Muscle of leg (tissue), 3 donors: ENCODE measurements at regions not wholly inside any gene's neighbourhood (a gene's known extent, or its start where the extent isn't known, plus 50 kb on each side); places are given as distances from the start of the nearest gene placed in this dataset.

Experiments used
- DNase-seq: peaks from one replicate; pipeline ENCODE4 v3.0.0; 2013
- H3K27ac ChIP-seq: one replicate; pipeline ENCODE4 v1.5.1; 2013; ENCODE audit warnings: mild to moderate bottlenecking, low read length, control low read depth
- H3K27me3 ChIP-seq: one replicate; pipeline ENCODE4 v1.6.1; 2013; ENCODE audit warnings: low read length; ENCODE audit not compliant: control insufficient read depth, insufficient read depth
- H3K36me3 ChIP-seq: one replicate; pipeline ENCODE4 v1.6.1; 2013; ENCODE audit warnings: low read length; ENCODE audit not compliant: control insufficient read depth, insufficient read depth
- H3K4me1 ChIP-seq: one replicate; pipeline ENCODE4 v1.6.1; 2013; ENCODE audit warnings: low read length; ENCODE audit not compliant: control insufficient read depth, insufficient read depth
- H3K4me3 ChIP-seq: one replicate; pipeline ENCODE4 v1.5.1; 2013; ENCODE audit warnings: low read length, control low read depth
- H3K9me3 ChIP-seq: replicated peaks from 2 replicates; pipeline ENCODE4 v1.6.1; 2013; ENCODE audit warnings: low read depth, low read length; ENCODE audit not compliant: control insufficient read depth
- WGBS: methylation state at CpG from one replicate; pipeline ENCODE4 v1.1.5; 2013; ENCODE audit warnings: missing lambda C conversion rate; ENCODE audit not compliant: insufficient coverage; 5-methylcytosine and 5-hydroxymethylcytosine counted together

- peak; percentile 35 for DNase-seq
- Histone ChIP-seq H3K9me3 (no peaks in the 10 kb centered on the region), H3K36me3 (no peaks in the 10 kb centered on the region), H3K27me3 (no peaks in the 10 kb centered on the region), H3K4me1 (no peaks in the 10 kb centered on the region), H3K4me3 (no peak overlapping the region), H3K27ac (no peak overlapping the region)
- WGBS: no CpG with 5 or more reads among the region's 2 CpGs
Measured at GRCh38 chr6:149223904-149224351, 93.6 kb upstream of the TAB2 start.

GRCh38 chr6:149224399-149224798 lies 93.1 kb upstream of the TAB2 start:
- WGBS: 64% methylated on average over 2 of the region's 6 CpGs
- H3K4me3 ChIP-seq: no peak overlapping the region
- no peaks in the 10 kb centered on the region for H3K36me3 ChIP-seq
- H3K9me3 ChIP-seq: no peaks in the 10 kb centered on the region
- H3K27me3 ChIP-seq: no peaks in the 10 kb centered on the region
- peak; percentile 28 for DNase-seq
- no peak overlapping the region for H3K27ac ChIP-seq
- H3K4me1 ChIP-seq: no peaks in the 10 kb centered on the region

DNA sequence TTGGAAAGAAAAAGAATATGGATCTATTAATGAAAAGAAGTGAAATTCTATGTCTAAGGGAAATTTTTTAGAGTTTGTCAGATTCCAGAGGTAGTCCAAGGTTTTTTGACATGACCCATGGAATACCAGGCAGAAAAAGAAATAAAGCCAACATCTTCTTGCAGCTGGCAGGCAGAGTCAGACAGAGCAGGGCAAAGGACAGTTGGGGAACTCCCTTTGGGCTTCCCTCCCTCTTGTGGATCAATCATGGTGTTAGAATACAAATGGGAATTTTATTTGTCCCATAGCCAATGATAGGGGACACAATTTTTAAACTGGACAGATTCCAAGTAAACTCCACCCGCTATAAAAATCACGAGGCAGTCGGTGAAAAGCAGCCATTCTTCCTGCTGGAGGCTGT lies 92.1 kb upstream of the TAB2 start:
- WGBS: no CpG with 5 or more reads among the region's 3 CpGs

DNA sequence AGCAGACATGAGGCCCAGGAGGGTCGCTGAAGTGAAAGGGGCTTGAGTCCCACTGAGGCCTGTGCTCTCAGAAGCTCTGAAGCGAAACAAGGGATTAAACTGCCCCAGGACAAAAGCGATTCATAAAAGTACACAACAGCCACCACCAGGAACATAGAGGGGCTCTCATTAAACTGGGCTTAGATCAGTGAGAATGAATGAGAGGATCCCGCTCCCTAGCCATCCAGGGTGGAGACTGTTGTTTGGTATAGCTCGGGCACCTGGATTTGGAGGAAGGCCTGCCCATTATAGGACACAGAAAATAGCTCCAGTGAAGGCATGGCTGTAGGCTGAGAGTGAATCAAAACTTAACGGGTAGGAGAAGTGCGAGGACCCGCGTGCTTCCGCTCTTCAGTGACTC lies 91.6 kb upstream of the TAB2 start:
- H3K27ac ChIP-seq: no peak overlapping the region
- DNase-seq: no peak
- no peaks in the 10 kb centered on the region for H3K36me3 ChIP-seq
- H3K9me3 ChIP-seq: no peaks in the 10 kb centered on the region
- no peaks in the 10 kb centered on the region for H3K4me1 ChIP-seq
- H3K4me3 ChIP-seq: no peak overlapping the region
- WGBS: 90% methylated on average over 2 of the region's 10 CpGs
- H3K27me3 ChIP-seq: no peaks in the 10 kb centered on the region

More for the DNA sequence above, 92.1 kb upstream of the TAB2 start:
- no peak for DNase-seq
- Histone ChIP-seq H3K9me3 (no peaks in the 10 kb centered on the region), H3K27me3 (no peaks in the 10 kb centered on the region), H3K36me3 (no peaks in the 10 kb centered on the region), H3K27ac (no peak overlapping the region), H3K4me1 (no peaks in the 10 kb centered on the region), H3K4me3 (no peak overlapping the region)

- H3K9me3 ChIP-seq: no peaks in the 10 kb centered on the region
- H3K36me3 ChIP-seq: no peaks in the 10 kb centered on the region
- no peak overlapping the region for H3K4me3 ChIP-seq
- WGBS: no CpG with 5 or more reads among the region's 5 CpGs
- no peaks in the 10 kb centered on the region for H3K27me3 ChIP-seq
- no peak overlapping the region for H3K27ac ChIP-seq
- no peak for DNase-seq
- H3K4me1 ChIP-seq: no peaks in the 10 kb centered on the region
Measured at GRCh38 chr6:149227796-149228195, 89.7 kb upstream of the TAB2 start.

GRCh38 chr6:149228311-149228955 lies 89.1 kb upstream of the TAB2 start:
- DNase-seq: no peak
- Histone ChIP-seq H3K27me3 (no peaks in the 10 kb centered on the region), H3K4me1 (no peaks in the 10 kb centered on the region), H3K4me3 (no peak overlapping the region), H3K27ac (no peak overlapping the region), H3K9me3 (no peaks in the 10 kb centered on the region), H3K36me3 (no peaks in the 10 kb centered on the region)
- 69% methylated on average over 3 of the region's 12 CpGs for WGBS

DNA sequence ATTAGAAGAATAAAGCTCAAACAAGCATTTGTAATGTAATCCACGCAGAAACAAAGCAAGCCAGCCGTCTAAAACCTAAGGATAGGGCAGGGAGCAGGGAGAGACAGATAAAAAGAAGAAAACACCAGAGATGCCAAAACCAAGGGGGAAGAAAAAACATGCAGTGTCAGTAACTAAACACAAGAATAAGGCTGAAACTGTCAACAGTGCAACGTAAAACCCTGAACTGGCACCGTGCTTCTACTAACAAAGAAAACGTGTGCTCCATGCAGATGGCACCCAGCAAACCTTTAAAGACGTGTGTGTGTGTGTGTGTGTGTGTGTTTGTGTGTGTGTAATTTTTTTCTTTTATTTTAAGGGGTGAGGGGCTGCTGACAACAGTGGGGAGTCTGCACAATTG lies 88.4 kb upstream of the TAB2 start:
- Histone ChIP-seq H3K9me3 (no peaks in the 10 kb centered on the region), H3K36me3 (no peaks in the 10 kb centered on the region), H3K27me3 (no peaks in the 10 kb centered on the region), H3K4me3 (no peak overlapping the region), H3K27ac (no peak overlapping the region), H3K4me1 (no peaks in the 10 kb centered on the region)
- WGBS: 80% methylated on average over 3 of the region's 6 CpGs
- no peak for DNase-seq

DNA sequence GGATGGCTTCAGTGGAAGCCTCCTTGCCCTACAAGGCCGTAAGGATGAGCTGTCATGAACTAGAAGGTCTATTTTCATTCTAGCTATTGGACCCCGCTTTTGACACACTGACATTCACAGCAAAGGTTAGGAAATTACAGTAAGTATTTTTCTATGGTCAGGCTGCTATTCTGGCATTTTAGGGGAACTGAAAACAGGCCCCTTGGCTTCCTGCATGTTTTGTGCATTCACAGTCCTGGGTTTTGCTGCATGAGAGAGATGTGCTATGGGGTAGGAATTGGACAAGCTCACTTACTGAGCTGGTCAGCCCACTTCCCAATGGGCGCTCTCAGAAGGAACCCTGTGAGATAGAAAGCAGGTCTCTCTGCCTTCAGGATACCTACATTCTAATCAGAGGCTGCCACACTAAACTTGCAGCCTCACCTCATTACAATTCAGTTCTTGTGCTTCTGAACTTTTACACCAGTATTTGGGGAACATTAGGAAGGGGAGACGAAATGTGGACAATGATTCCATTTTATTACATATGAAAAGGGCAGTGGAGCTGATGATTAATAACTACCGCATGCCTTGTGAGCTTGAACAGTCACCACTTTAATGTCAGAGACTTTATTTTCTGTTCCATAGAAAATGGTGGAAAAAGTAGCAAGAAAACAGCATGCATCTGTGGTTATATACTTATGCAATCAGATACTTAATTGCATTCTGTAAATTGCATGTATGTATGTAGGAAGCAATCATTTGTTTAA lies 86.6 kb upstream of the TAB2 start:
- Histone ChIP-seq H3K9me3 (no peaks in the 10 kb centered on the region), H3K4me3 (no peak overlapping the region), H3K4me1 (peaks cover 2% of the 10 kb centered on the region), H3K27me3 (no peaks in the 10 kb centered on the region), H3K36me3 (no peaks in the 10 kb centered on the region), H3K27ac (no peak overlapping the region)
- WGBS: no CpG with 5 or more reads among the region's 5 CpGs
- peak; percentile 39 for DNase-seq

GRCh38 chr6:149231778-149232177 lies 85.7 kb upstream of the TAB2 start:
- H3K4me1 ChIP-seq: peaks cover 2% of the 10 kb centered on the region

GRCh38 chr6:149233056-149233715 lies 84.3 kb upstream of the TAB2 start:
- Histone ChIP-seq H3K27ac (no peak overlapping the region), H3K27me3 (peaks cover 3% of the 10 kb centered on the region), H3K36me3 (no peaks in the 10 kb centered on the region), H3K4me3 (no peak overlapping the region), H3K9me3 (no peaks in the 10 kb centered on the region), H3K4me1 (peaks cover 2% of the 10 kb centered on the region)
- no peak for DNase-seq
- 87% methylated on average over 6 of the region's 7 CpGs for WGBS

More at GRCh38 chr6:149231778-149232177, 85.7 kb upstream of the TAB2 start:
- Histone ChIP-seq H3K27ac (no peak overlapping the region), H3K27me3 (no peaks in the 10 kb centered on the region), H3K9me3 (no peaks in the 10 kb centered on the region), H3K4me3 (no peak overlapping the region), H3K36me3 (no peaks in the 10 kb centered on the region)
- no peak for DNase-seq
- 50% methylated on average over 4 of the region's 7 CpGs for WGBS
